ENCODE measurements at regions not wholly inside any gene's neighbourhood (a gene's known extent, or its start where the extent isn't known, plus 50 kb on each side); places are given as distances from the start of the nearest gene placed in this dataset.
"Not testable (repeated sequence)": the region's sequence is repeated elsewhere in the genome, so short reads cannot be mapped to it uniquely, and the experiment has no call there.

DNA sequence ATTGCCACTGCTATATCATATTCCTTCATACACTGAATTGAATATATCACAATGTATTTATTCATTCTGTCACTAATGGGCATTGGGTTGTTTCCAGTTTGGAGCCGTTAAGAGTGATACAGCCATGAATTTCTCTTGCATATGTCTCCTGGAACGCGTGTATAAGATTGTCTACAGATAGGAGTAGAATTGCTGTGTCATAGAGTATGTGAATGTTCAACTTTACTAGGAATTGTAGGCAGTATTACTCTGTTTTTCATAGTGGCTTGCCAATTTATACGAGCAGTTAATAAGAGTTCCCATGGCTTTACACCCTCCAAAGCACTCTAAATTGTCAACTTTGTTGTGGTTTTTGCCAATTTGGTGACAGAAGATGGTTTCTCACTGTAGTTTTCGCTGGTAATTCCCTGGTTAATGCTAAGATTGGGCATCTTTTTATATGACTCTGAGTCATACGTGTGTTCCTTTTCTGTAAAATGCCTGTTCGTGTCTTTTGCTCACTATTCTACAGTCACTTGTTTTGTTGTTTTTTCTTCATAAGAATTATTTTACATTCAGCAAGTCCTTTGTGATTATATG, 136.1 kb upstream of the LIPC start:
- no peak for DNase-seq

DNA sequence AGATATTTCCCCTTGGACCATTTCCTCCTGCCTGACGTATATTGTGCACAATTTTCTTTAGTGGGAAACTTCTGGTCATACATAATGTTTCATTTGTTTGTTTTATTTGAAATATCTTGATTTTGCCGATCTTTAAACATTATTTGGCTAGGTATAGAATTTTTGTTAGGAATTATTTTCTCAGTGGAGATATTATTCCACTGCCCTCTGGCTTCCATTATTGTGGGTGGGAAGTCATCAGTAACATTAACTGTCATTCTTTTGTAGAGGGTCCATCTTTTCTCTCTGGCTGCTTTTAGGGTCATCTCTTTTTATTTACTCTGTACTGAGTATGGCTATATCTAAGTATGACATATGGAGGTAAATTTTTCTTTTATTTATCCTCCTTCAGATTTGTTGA, 135.5 kb upstream of the LIPC start:
- DNase-seq: no peak

GRCh38 chr15:58297639-58298038, 134.2 kb upstream of the LIPC start:
- no peak for DNase-seq

DNA sequence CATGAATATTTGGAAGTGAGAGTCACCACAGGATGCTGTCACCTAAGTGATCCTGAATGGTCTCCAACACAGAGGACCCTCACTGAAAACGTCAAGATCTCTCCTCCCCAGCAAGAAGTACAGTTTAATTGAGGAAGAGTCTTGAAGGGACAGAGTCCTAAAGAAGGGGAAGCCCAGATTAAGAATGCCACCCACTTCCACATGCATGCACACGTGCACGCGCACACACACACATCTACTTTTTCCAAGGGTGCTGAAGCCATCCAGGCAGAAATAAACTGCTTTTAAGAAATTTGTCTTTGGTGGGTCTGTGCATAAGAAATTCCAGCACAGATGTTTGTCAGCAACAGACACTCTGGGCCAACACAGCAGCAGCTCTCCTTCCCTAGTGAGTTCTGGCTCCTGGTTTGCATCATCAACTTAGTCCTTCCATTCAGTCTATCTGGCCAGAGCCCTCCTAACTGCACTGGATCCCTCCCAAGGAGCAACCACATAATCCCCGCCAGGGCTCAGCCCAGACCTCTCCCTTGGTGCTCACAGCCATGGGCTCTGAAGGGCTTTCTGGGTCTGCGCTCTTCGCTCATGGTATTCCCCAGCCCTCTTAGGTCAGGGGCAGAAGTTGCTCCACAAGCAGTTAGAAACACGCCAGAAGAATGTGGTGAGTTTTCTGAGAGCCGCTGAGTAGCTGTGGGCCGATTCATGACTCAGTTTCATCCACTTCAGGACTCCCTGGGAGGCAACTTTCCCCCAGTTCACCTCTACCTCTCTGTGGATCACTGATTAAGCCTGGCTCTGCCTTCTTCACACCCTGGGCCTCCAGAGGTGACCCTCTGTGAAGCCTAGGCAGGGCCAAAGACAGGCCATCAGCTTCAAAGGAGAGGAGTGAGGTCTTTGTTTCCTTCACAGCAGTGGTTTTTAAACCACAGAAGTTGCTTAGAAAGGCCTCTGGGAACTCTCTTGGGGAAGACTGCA, 132.6 kb upstream of the LIPC start:
- no peak for DNase-seq

GRCh38 chr15:58302832-58303231, 129.0 kb upstream of the LIPC start:
- DNase-seq: no peak

DNA sequence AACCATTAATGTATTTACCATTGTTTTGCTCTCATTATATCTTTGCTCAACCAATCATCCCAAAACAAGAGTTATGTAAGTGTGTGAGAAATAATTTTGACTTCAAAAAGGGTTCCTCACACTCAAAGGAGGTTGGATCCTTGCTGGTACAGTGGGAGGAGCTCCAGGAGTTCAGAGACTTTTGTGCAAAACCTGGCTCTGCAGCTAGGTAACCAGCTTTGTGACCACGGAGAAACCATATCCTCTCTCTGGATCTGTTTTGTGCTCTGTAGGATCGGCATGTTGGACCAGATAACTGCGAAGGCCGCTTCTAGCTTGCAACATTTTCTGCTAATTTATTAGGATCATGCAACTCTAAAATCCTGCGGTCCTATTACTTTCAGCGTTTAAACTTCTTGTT, 128.6 kb upstream of the LIPC start:
- no peak for DNase-seq

GRCh38 chr15:58306591-58307312, 125.0 kb upstream of the LIPC start:
- DNase-seq: no peak

DNA sequence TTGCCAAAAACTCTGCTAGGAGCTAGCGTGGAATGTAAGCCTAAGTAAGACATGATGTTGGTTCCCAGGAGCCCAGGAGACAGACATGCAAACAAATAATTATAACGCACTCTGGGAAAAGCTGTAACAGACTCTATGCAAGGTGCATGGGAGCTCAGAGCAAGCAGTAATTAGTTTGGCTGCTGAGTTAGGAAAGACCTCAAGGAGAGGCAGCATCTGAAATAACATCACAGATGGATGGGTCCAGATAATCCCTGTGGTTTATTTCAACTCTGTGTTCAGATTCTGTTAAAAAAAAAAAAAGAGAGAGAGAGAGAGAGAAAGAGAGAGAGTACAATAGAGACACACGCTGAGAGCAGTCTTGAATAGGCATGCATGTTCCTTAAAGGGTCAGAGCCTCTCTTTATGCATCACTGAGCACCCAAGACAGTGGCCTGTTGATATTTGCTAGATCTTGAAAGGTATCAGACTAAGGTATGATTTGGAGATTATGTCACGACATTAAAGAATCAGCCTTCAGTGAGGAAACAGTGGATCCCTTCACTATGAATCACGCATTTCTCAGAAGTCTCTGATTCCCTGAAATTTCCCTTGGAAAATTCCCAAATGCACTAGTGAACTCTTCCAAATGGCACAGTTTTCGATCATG, 124.4 kb upstream of the LIPC start:
- DNase-seq: no peak

GRCh38 chr15:58308742-58309355, 122.9 kb upstream of the LIPC start:
- no peak for DNase-seq

GRCh38 chr15:58309963-58310928, 121.5 kb upstream of the LIPC start:
- DNase-seq: no peak

DNA sequence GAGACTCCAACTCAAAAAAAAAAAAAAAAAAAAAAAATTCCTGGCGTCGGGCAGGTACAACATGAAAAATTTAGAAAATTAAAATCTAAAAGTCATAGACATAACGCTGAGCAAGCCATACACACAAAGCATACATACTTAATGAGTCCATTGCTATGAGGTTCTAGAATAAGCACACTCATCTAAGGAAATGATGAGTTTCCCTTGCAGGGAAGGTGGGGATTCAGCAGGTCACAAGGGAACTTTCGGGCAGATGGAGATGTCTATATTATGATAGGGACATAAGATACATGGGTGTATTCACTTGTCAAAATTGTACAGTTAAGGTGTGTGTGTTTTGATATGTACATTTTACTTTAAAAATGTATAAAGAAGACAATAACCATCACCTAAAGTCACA, 120.2 kb upstream of the LIPC start:
- no peak for DNase-seq

- no peak for DNase-seq
Observed at GRCh38 chr15:58312031-58312430, 119.8 kb upstream of the LIPC start.

DNA sequence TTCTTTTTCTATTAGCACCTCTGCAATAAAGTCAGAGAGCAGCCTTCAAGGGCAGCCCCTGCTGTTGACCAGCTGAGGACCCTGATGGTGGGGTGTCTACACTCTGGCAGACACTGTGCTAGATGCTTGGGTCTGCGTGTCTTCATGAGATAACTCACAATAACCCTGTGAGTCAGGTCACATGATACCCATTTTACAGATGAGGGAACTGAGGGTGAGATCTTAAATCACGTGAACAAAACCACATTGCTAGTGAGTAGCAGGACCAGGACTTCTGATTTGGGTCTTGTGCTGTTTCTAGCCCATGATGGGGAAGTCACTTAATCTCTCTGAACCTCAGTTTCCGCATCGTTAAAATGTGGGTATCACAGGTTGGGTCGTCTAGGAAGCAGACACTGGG, 118.5 kb upstream of the LIPC start:
- no peak for DNase-seq

- DNase-seq: no peak
Observed at GRCh38 chr15:58313810-58314592, 117.8 kb upstream of the LIPC start.

DNA sequence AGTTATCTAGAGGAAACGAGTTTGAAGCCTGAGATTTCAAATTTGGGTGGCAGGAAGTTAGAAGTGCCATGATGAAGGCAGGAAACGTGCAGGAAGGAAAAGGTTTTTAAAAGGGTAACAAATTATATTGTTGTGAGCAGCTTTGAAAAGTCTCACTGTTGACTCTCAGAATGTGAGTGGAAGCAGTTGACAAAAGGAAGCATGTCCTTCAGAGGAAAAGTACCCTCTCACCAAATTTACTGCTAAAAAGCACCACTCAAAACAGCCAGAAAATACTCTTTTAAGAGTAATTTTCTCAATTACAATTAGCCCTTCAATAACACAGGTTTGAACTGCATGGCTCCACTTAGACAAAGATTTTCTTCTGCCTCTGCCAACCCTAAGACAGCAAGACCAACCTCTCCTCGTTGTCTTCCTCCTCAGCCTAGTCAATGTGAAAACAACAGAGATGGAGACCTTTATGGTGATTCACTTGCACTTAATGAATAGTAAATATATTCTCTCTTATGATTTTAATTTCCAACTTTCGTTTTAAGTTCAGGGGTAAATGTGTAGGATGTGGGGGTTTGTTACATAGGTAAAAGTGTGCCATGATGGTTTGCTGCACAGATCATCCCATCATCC, 117.1 kb upstream of the LIPC start:
- no peak for DNase-seq

GRCh38 chr15:58318517-58318916, 113.3 kb upstream of the LIPC start:
- no peak for DNase-seq

- no peak for DNase-seq
Observed at GRCh38 chr15:58321034-58321433, 110.8 kb upstream of the LIPC start.

DNA sequence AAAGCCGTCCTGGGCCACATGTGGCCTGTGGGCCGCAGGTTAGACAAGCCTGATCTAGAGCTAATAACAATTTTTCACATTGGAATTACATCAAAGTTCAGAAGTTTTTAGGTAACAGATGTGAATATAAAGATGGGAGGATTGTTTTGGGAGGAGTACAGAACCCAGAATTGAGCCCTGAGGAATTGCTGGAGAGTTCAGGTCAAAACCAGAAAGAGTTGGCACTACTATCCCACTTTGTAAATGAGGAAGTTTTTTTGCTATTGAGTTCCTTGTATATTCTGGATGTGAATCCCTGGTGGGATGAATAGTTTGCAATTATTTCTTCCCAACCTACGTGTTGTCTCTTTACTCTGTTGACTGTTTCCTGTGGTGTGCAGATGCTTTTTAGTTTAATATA, 109.5 kb upstream of the LIPC start:
- no peak for DNase-seq

- DNase-seq: not testable (repeated sequence)
Observed at GRCh38 chr15:58323321-58323720, 108.5 kb upstream of the LIPC start.
